ENCODE measurements at regions not wholly inside any gene's neighbourhood (a gene's known extent, or its start where the extent isn't known, plus 50 kb on each side); places are given as distances from the start of the nearest gene placed in this dataset.
"Not testable (repeated sequence)": the region's sequence is repeated elsewhere in the genome, so short reads cannot be mapped to it uniquely, and the experiment has no call there.

DNA sequence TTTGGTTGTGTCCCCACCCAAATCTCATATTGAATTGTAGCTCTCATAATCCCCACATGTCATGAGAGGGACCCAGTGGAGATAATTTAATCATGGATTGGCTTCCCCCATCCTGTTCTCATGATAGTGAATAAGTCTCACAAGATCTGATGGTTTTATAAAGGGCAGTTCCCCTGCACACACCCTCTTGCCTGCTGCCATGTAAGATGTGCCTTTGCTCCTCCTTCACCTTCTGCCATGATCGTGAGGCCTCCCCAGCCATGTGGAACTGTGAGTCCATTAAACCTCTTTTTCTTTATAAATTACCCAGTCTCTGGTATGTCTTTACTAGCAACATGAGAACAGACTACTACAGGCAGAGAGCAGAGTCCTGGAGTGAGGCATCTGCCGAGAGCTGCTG, 90.2 kb upstream of the SLC45A1 start:
- DNase-seq = not testable (repeated sequence)

DNA sequence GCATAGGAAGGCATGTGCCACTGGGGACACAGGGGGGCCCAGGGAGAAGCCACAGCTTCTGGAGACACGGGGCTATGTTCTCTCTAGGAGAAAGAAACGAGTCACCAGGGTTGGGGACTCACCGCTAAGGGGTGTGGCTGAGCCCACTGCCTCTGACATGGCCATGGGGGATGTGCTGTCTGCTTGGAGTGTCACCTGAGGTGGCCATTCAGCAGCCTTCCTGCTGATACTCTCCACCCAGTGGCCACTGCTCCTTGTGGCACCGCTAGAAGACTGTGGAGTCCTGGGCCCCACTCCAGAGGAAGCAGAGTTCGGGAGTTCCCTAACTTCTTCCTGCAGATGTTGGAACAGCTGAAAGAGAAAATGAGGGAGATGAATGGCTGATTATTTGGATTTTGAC, 91.2 kb upstream of the SLC45A1 start:
- no peak for DNase-seq

DNA sequence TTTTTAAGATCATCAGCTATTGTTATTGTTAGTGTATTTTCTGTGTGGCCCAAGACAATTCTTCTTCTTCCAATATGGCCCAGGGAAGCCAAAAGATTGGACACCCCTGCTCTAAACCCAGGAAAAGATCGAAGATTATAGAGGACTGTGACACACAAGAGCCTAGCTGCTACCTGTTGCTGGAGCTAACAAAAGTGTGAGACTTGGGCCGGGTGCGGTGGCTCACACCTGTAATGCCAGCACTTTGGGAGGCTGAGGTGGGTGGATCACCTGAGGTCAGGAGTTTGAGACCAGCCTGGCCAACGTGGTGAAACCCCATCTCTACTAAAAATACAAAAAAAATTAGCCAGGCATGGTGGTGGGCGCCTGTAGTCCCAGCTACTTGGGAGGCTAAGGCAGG, 91.9 kb upstream of the SLC45A1 start:
- DNase-seq = not testable (repeated sequence)

DNA sequence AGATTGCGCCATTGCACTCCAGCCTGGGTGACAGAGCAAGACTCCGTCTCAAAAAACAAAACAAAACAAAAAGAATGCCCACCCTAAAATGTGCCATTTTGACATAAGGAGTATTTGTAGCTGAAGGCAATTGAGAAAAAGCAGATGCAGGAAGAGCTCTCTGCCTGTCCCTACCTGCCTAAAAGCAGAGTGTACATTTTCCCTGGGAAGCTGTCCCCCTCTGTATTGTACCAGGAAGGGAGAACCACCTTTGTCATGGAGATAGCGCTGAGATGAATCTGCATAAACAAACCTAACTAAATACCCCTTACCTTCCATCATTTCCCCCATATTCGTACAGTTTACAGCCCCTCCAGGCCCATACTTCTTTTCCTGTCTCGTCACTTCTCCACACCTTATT, 94.4 kb upstream of the SLC45A1 start:
- no peak for DNase-seq

DNA sequence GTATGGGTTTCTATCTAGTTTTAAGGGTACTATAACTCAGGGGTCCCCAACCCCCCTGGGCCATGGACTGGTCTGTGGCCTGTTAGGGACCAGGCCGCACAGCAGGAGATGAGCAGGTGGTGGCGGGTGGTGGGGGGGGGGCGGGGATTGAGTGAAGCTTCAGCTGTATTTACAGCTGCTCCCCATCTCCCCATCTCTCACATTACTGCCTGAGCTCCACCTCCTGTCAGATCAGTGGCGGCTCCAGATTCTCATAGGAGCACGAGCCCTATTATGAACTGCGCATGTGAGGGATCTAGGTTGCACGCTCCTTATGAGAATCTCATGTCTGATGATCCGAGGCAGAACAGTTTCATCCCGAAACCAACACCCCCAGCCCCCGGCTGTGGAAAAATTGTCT, 95.1 kb upstream of the SLC45A1 start:
- no peak for DNase-seq

DNA sequence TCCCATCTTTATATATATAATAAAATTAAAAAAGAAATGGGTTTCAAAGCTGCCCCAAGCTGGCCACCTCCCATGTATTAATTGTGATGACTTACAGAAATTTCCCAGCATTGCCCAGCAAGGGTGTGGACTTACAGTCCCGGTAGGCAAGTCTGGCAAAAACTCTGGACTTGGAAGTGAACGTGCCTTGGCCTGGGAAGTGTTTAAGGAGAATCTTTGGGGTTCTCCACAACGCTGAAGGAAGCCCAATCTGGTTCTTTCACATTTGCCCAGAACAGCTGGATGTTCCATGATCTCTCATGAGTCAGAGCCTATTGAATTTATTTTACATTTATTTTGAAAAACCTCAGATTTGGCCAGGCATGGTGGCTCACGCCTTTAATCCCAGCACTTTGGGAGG, 98.4 kb upstream of the SLC45A1 start:
- no peak for DNase-seq

DNA sequence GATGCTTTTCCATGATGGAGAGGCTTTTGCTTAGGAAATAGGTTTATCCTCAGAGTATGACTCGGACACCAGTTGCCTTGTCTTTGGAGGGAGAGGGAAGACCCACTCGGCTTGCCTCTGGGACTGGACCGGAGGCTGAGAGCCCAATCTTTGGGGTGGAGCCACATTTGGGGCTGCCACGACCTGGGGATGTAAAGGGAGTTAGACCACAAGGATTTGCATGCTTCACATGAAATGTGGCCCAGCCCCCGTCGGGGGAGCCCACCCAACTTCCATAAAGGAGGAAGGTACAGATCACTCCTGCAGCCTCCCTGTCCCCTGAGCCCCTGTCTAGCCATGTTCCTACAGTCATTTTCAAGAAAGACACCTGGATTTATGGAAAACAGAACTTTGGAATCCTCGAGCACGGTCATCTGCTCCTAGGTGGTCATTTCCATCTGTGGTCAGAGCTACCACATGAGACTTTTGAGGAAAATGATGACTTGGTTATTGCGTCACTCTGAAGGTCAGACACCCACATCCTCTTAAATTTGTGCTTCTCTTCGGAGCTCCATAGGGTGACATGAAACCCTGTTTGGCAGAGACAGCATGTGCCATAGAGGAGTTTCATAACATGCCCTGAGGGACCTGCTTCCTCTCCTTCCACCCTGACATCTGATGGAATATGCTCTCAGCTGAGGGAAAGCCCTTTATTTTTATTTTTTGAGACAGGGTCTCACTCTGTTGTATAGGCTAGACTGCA, 99.4 kb upstream of the SLC45A1 start:
- DNase-seq = peak; percentile 73

DNA sequence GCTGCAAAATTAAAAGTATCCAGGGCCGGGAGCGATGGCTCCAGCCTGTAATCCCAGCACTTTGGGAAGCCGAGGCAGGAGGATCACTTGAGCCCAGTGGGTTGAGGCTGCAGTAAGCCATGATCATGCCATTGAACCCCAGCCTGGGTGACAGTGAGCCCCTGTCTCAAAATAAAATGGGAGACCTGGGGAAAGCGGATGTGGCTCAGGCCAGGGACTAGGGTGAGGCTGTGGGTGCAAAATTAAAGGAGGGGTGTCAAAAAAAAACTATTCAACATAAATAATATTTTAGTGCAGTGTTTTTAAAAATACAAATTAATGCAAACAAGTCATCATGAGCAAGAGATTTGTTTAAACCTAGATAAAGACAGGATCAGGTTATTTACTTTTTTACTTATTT, 100.1 kb upstream of the SLC45A1 start:
- DNase-seq = no peak

DNA sequence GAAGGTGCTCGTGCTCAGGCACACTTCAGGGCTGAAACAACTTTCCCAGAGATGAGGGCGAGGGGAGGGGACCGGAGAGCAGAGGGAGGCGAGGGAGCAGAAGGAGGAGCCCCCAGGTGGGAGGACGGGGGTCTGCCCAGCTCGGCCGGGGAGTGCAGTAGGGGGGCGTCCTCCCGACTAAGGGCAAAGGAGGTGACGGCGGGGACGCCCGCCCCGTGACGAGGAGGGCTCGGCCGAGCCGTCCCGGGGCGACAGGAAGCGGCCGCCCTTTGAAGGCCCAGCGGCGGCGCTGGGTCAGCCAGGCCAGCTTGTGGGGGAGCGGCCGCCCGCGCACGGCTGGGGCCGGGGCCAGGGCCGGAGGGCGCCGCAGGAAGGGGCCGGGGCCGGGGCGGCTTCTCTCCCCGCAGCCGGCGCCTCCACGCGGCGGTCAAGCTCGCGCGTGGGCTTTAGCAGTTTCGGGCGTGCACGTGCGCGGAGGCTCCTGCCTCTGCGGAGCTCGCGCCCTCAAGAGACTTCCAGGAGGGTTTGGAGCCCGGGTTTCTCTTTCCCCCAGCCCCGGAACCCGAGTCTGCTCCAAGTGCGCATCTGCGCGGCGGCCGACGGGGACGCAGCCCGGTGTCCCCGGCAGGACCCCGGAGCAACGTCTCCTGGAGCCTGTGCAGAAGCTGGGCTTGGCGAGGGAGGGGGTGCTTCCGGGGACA, 100.8 kb upstream of the SLC45A1 start:
- peak; percentile 84 for DNase-seq

DNA sequence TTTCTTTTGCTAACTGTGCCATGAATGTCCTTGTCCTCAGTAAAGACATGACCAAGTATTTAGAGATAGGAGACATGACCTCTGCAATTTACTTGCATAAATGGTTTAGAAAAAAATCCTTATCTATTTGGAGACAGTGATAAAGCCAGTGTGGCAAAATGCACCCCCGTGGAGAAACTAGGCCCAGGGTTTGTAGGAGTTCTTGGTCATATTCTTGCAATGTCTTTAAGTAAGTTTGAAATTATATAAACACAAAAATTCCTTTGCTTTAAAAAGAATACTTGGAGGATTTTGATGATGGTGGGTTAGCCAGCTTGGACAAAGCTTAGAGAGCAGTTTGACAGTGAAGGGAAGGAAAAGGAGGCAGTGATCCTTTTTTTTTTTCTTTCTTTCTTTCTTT, 101.9 kb upstream of the SLC45A1 start:
- no peak for DNase-seq

DNA sequence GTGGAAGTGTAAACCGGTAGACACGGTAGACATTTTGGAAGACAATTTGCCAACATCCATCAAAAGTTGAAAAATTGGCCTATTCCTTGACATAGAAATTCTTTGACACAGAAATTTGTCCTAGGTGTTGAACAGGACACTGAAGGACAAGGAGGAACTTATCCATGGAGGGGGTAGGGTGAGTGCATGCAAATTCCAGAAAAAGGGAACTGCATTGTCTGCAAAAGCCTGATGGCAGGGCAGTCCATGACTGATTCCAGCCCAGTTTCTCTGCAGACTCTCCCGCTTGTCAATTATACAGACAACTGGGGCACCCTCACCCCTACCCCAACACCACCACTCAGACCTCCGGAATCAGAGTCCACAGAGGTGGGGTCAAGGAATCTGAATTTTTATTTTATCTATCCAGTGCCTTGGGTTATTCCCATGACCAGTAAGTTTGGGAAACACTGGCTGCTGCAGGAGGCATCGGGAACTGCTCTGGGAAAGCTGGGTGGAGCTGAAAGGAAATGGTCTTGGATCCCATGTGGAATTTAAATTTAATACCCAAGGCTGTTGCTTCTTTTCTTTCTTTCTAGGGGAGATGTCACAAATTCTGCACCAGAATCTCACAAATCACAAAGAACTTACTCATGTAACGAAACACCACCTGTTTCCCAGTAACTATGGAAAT, 103.3 kb upstream of the SLC45A1 start:
- DNase-seq = no peak

DNA sequence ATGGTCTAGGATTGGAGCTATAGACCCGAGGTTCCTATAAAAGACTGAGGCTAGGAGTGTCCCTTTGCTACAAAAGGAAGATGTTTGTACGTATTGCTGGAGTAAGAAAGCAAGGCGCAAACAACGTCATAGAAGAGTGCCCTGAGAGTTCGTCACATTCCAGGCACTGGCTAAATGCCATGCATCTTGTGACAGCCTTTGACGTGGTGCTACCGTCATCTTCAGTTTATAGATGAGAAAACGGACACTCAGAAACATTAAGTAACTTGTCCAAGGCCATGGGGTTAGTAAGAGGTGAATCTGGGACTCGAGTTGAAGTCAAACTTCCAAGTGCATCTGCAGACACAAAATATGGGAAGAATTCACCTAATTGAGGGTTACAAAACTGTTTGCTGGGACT, 104.2 kb upstream of the SLC45A1 start:
- DNase-seq = no peak

DNA sequence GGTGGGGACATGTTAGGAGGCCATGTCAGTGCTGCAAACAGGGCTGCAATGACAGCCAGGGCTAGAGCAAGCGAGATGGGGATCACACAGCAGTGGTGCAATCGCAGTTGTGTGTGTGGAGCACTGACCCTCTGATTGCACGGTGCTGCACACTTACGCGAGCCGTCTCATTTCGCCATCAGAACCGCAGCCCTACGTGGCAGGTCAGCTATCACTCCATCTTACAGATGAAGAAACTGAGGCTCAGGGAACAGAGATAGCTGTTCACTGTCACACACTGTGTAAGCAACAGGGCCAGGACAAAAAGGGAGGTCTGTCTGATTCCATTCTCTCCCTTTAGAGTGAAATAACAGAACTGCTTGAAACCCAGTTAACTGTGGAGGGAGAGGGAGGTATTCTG, 104.8 kb upstream of the SLC45A1 start:
- DNase-seq = no peak

DNA sequence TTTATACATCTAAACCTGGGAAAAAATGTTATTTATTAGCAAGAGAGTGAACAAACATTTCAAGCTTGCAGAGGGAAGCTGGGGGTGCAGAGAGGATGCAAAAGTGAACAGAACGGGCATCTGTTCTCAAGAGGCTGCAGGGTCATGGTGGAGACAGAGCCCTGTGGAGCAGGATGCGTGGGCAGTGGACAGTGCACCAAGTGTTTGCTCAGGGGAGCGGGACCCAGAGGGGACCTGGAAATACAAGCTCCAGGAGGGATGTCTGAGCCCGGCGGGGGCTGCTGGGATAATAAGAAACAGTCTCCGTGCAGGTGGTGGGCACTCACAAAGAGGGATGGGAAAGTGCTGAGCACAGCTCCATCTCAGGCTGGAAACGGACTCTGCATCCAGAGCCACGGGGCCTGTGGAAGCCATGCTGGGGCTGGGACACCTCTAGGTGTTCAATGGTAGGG, 105.3 kb upstream of the SLC45A1 start:
- DNase-seq = no peak

DNA sequence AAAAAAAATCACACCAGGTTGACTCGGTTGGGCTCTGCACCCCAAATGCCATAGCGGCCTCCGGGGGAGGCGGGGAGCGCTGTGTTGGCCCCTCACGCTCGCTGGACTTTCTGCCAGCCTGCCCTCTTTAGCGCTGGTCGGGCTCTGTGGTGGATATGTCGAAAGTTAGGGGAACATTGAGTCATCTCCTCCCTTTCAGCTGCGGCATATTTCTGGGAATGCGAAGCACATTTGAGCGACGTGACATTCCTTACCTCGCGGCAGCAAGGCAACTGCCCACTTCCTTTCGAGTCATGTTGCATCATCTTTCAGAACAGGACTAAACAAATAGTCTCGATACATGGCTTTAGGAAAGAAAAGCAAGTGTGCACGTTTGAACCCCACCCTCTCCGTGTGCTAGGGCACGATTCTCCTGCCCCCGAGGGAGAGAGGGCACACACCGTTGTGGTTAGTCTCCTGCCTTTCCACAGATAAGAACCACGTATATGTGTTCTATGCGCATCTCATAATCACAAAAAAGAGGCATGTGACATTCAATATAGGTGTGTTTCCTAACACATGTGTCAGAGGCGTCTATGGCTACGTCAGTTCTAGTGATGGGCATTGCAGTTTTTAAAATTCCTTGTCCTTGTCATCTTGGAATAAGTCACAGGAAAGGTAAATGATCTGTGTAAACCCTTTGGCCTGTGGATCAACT, 105.9 kb upstream of the SLC45A1 start:
- DNase-seq = peak; percentile 87

DNA sequence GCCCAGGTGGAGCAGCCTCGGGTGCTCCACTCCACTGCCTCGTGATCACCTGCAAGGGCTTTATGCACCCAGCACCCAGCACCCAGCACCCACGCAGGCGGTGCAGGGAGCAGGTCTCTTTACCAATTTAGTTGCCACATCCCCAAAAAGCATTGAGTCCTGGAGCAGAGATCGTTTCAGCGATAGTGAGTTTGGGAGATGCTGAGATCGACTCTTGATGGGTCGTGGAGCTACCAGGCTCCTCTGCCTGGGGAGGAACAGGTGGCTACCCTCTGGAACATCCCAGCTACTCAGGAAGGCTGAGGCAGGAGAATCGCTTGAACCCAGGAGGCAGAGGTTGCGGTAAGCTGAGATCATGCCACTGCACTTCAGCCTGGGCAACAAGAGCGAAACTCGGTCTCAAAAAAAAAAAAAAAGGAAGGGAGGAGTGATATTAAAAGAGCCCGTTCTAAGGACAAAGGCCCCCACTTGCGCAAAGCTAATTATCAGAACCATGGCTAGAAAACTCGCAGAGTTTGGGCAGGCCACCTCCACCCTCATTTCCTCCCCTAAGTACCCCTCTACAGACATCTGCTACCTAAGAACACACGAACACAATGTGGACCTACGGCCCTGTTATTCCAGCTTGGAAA, 106.5 kb upstream of the SLC45A1 start:
- no peak for DNase-seq

DNA sequence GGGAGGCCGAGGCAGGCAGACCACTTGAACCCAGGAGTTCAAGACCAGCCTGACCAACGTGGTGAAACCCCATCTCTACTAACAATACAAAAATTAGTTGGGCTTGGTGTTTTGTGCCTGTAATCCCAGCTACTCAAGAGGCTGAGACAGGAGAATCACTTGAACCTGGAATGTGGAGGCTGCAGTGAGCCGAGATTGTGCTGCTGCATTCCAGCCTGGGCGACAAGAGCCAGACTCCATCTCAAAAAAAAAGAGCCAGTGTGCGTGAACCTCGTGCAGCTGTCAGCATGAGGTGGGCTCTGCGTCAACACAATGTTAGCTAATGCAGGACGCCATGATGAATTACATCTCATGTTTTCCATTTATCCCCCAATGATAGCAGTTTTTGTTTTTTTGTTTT, 110.7 kb upstream of the SLC45A1 start:
- DNase-seq = no peak

DNA sequence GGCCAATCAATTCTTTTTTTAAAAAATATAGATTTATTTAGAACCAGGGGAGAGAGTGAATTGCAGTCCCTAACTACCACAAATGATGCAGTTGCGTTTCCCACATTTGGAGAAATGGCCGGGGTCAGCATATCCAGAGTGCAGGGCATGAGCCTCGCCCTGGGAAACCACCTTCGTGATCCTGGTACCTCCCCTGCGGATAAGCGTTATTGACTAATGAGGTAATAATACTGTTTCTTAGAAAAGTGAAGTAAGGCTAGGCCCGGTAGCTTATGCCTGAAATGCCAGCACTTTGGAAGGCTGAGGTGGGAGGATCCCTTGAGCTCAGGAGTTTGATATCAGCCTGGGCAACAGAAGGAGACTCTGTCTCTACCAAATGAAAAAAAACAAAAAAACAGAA, 111.5 kb upstream of the SLC45A1 start:
- DNase-seq = no peak

DNA sequence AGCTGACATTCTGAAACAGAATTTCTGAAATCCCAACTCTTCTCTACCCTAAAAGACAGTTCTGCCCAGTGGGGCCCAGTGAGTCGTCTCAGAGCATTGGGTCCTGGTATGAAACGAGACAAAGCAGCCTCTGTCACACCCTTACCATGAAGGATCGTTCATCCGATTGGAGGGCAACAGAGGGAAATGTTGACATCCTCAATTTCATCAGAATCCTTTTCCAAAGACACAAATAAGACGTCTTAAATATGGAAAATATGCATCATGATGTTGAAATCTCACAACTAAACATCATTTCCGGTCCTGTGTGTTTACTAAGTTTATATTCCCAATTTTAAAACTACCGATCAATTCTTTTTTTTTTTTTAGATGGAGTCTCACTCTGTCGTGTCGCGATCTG, 112.1 kb upstream of the SLC45A1 start:
- DNase-seq = no peak

DNA sequence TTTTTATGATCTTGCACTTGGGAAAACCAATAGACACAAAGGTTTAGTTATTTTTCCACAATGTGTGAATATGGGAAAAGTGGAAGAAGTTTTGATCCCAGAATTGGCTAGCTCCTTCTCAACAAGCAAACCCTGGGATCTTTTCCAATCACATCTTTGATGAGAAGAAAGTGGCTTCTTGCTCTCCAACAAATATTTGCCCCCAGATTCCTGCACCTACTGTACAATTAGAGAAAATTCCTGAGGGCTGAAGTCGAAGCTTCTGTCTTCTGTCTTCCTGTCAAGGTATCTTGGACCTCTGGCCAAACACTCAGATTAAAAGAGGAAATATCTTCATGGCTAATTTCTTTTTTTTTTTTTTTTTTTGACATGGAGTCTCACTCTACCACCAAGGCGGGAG, 113.1 kb upstream of the SLC45A1 start:
- peak; percentile 72 for DNase-seq

DNA sequence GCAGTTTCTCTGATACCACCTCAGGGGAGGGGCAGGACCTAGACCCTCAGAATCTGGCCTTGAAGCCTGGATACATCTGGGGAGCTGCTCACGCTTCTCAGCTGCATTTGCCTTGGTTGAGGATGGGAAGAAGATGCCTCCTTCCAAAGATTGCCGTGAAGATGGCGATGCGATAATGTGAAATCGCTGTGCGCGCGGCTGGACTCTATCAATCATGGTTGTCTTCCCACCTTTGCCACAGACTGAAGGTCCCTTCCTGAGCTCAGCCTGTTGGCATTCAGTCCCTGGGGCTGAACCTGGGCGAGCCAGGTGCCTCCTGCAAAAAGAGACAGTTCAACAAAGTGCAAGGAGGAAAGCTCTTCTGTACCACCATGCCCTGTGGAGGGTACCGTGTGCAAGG, 114.4 kb upstream of the SLC45A1 start:
- no peak for DNase-seq

DNA sequence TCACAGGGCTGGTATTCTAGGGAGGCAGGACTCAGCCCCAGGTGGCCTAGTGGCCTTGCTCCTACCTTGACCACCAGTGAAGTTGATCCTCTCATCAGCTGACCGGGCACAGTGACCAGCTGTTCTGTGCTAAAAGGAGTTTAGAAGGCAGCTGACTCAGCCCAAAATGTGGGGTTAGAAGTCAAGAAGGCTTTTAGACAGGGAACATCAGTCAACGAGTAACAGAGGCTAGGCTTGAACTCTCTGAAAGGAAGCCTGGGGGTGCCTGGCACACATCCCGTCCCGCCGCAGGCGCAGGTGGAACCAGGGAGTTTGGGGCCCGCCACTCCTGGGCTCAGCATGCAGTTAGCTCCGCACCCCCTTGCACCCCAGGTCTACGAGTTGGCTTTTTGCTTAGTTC, 114.9 kb upstream of the SLC45A1 start:
- no peak for DNase-seq
